Natural killer cell (primary cell): ENCODE measurements at regions not wholly inside any gene's neighbourhood (a gene's known extent, or its start where the extent isn't known, plus 50 kb on each side); places are given as distances from the start of the nearest gene placed in this dataset.

Experiments
- ATAC-seq, 3 donors: fragments of 150-1000 bp in 2 of 3; fragments of 200-7000 bp in 1 of 3; cut with Tn5 transposase; 1 replicate in 1 of 3; 2 replicates in 2 of 3; pipeline ENCODE4 v1.10.0; 2021; ENCODE audit warnings: mild to moderate bottlenecking in 2 of 3, moderate library complexity in 2 of 3
- DNase-seq, 2 donors: peaks; one replicate each; pipeline versions ENCODE4 v3.0.0 to v3.0.0-alpha.2; 2013 to 2021; ENCODE audit warnings: mixed read lengths in 1 of 2
- H3K27ac ChIP-seq: one replicate; pipeline ENCODE4 v1.5.1; 2013; ENCODE audit warnings: mild to moderate bottlenecking, low read length
- H3K27me3 ChIP-seq: one replicate; pipeline ENCODE4 v1.6.1; 2013; ENCODE audit warnings: low read length; ENCODE audit not compliant: control insufficient read depth, insufficient read depth
- H3K36me3 ChIP-seq: one replicate; pipeline ENCODE4 v1.6.1; 2013; ENCODE audit warnings: low read length; ENCODE audit not compliant: control insufficient read depth, insufficient read depth
- H3K4me1 ChIP-seq: one replicate; pipeline ENCODE4 v1.6.1; 2013; ENCODE audit warnings: low read length; ENCODE audit not compliant: control insufficient read depth, insufficient read depth
- H3K4me3 ChIP-seq: one replicate; pipeline ENCODE4 v1.5.1; 2013; ENCODE audit warnings: low read length
- H3K9me3 ChIP-seq: one replicate; pipeline ENCODE4 v1.6.1; 2013; ENCODE audit warnings: low read length; ENCODE audit not compliant: control insufficient read depth, insufficient read depth
- H3K27ac Mint-ChIP-seq, 2 donors: one replicate each; pipeline ENCODE4 v1.8.0; 2022; ENCODE audit warnings: mild to moderate bottlenecking in 2 of 2, mixed read lengths in 2 of 2, moderate library complexity in 1 of 2
- H3K27me3 Mint-ChIP-seq, 2 donors: one replicate each; pipeline ENCODE4 v1.8.0; 2022; ENCODE audit warnings: low read depth in 2 of 2, mixed read lengths in 2 of 2
- H3K36me3 Mint-ChIP-seq: one replicate; pipeline ENCODE4 v1.8.0; 2022; ENCODE audit warnings: mixed read lengths
- H3K4me1 Mint-ChIP-seq, 2 donors: one replicate each; pipeline ENCODE4 v1.8.0; 2022; ENCODE audit warnings: mixed read lengths in 2 of 2
- H3K4me3 Mint-ChIP-seq: one replicate; pipeline ENCODE4 v1.8.0; 2022; ENCODE audit warnings: mild to moderate bottlenecking, moderate library complexity, mixed read lengths
- H3K9me3 Mint-ChIP-seq, 2 donors: one replicate each; pipeline ENCODE4 v1.8.0; 2022; ENCODE audit warnings: mixed read lengths in 2 of 2
- WGBS: methylation state at CpG from one replicate; pipeline ENCODE4 v1.1.7; 2013; ENCODE audit warnings: missing lambda C conversion rate; ENCODE audit not compliant: insufficient coverage; 5-methylcytosine and 5-hydroxymethylcytosine counted together
- intact Hi-C: fragments of 100-400 bp; cut with micrococcal nuclease; formaldehyde crosslinking; loops from one replicate; pipeline ENCODE4 v1.14.2; 2022
- TF ChIP-seq, protein P1 (sequence below): fragments of 200-600 bp; IDR thresholded peaks from one replicate; pipeline ENCODE4 v1.8.0; 2022; ENCODE audit warnings: antibody characterized with exemption

DNA sequence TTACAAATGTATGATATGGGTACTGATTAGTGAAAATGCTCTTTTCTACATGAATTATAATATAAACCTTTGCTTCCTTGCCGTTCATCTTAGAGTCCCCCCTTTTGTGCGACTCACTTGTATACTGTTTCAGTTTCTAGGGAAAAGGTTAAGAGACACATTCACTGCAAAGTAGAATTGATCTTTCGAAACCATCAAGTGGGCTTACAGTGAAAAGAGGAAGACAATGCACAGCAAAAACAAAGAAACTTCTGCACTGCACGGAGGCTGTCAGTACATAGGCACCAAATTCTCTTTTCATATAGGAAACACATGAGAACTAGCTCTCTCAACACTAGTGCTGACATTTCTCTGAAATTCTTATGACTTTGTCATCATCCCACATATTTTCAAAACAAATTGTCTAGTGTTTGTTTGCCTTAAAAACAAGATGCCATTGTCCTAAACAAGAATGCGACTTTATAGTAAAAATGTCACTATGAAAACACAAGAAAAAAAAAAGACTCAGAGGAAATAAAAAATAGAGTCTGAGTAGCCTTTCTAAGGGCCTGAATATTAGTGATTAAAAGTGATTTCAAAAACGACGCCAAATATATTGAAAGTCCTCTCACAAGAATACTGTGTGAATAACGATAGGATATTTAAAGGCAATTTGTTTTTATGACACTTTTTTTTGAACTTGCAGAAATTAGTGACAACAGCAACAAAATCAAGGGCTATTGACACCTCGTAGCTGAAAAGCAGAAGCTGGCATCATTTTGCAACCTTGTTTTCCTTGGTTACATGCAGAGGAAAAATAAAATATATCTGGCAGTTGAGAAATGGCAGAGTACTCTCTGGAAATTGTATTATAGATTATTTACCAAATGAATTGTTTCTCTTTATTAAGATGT, 827.0 kb downstream of the BCL11A start:
- Mint-ChIP-seq H3K4me3 (no peak overlapping the region), H3K9me3 (peaks cover 3 to 5% of the 10 kb centered on the region in 2 donors), H3K27ac (no peak overlapping the region), H3K4me1 (no peaks in the 10 kb centered on the region), H3K27me3 (peaks cover 0 to 2% of the 10 kb centered on the region in 2 donors), H3K36me3 (no peaks in the 10 kb centered on the region)
- Histone ChIP-seq H3K27ac (no peak overlapping the region), H3K4me3 (no peak overlapping the region), H3K36me3 (no peaks in the 10 kb centered on the region), H3K27me3 (no peaks in the 10 kb centered on the region), H3K4me1 (no peaks in the 10 kb centered on the region), H3K9me3 (no peaks in the 10 kb centered on the region)
- intact Hi-C loops = no loop called here
- ATAC-seq = no peak
- WGBS = 40% methylated on average over 9 of the region's 9 CpGs
- TF ChIP-seq, protein P1, sequence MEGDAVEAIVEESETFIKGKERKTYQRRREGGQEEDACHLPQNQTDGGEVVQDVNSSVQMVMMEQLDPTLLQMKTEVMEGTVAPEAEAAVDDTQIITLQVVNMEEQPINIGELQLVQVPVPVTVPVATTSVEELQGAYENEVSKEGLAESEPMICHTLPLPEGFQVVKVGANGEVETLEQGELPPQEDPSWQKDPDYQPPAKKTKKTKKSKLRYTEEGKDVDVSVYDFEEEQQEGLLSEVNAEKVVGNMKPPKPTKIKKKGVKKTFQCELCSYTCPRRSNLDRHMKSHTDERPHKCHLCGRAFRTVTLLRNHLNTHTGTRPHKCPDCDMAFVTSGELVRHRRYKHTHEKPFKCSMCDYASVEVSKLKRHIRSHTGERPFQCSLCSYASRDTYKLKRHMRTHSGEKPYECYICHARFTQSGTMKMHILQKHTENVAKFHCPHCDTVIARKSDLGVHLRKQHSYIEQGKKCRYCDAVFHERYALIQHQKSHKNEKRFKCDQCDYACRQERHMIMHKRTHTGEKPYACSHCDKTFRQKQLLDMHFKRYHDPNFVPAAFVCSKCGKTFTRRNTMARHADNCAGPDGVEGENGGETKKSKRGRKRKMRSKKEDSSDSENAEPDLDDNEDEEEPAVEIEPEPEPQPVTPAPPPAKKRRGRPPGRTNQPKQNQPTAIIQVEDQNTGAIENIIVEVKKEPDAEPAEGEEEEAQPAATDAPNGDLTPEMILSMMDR = no peak
- no peak for DNase-seq

DNA sequence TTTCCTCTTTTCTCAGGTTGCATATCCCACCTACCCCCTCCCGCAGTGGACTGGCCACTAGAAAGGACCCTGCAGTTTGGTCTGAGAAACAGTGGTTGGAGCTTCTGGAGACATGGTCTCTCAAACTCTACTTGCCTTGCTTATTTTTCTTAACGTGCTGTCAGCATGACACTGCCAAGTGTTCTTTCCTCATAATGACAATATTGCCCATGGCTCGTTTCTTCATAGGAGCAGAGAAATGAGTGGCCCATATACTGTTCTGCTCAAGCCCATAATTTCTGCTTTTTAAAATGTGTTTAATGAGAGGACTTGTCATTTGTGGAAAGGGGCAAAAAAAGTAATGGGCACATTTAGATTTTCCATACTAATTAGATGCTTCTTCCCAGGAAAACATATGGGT, 828.7 kb downstream of the BCL11A start:
- 80% methylated on average over 3 of the region's 3 CpGs for WGBS
- Histone ChIP-seq H3K4me3 (no peak overlapping the region), H3K4me1 (no peaks in the 10 kb centered on the region), H3K27me3 (no peaks in the 10 kb centered on the region), H3K27ac (no peak overlapping the region), H3K9me3 (no peaks in the 10 kb centered on the region), H3K36me3 (no peaks in the 10 kb centered on the region)
- H3K27ac Mint-ChIP-seq = no peak overlapping the region
- H3K4me3 Mint-ChIP-seq = no peak overlapping the region
- ATAC-seq (no peak), DNase-seq (no peak)
- H3K4me1 Mint-ChIP-seq = no peaks in the 10 kb centered on the region
- no peaks in the 10 kb centered on the region for H3K36me3 Mint-ChIP-seq
- H3K27me3 Mint-ChIP-seq = peaks cover 0 to 2% of the 10 kb centered on the region in 2 donors
- H3K9me3 Mint-ChIP-seq = peaks cover 3 to 5% of the 10 kb centered on the region in 2 donors
- intact Hi-C loops = no loop called here
- TF ChIP-seq, protein P1 = no peak

DNA sequence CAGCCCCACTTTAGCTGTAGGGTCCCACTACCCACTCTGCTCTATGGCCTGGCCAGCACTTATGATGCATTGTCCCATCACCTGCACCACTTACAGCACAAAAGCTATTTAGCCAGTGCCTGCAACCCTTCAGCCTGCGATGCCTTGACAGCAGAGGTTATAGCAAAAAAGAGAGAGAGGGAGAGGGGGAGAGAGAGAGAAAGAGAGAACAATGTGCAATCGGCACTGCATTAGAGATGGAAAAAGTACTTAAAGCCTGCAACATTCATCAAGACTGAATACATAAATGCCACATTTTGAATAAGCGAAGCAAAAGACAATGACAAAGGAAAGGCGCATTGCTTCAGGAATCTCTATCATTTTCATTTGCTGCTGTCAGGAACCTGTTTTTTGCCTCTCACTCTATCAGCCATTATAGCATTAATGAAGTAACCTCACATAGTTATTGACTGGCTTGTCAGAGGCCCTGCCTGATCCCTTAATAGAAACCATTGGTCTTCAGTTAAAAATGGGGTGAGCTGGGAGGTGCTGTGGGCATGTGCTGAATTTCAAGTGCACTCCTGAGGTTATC, 833.1 kb downstream of the BCL11A start:
- Mint-ChIP-seq H3K27ac (no peak overlapping the region), H3K4me1 (no peaks in the 10 kb centered on the region), H3K36me3 (no peaks in the 10 kb centered on the region), H3K9me3 (peaks cover 3 to 5% of the 10 kb centered on the region in 2 donors), H3K4me3 (no peak overlapping the region), H3K27me3 (peaks cover 0 to 2% of the 10 kb centered on the region in 2 donors)
- Histone ChIP-seq H3K4me3 (no peak overlapping the region), H3K4me1 (no peaks in the 10 kb centered on the region), H3K27ac (no peak overlapping the region), H3K9me3 (no peaks in the 10 kb centered on the region), H3K27me3 (no peaks in the 10 kb centered on the region), H3K36me3 (no peaks in the 10 kb centered on the region)
- TF ChIP-seq, protein P1 = no peak
- ATAC-seq (no peak), DNase-seq (no peak)
- WGBS = 90% methylated on average over 3 of the region's 4 CpGs
- intact Hi-C loops = no loop called here
